GM19023 (cell line): ENCODE measurements at regions not wholly inside any gene's neighbourhood (a gene's known extent, or its start where the extent isn't known, plus 50 kb on each side); places are given as distances from the start of the nearest gene placed in this dataset.
A peak's percentile ranks its signal among the peaks of the same experiment; 100 is the strongest.
"Not testable (repeated sequence)": the region's sequence is repeated elsewhere in the genome, so short reads cannot be mapped to it uniquely, and the experiment has no call there.

ENCODE experiments used
- ATAC-seq: cut with Tn5 transposase; IDR thresholded peaks from one replicate; pipeline ENCODE4 v1.9.1; 2021; ENCODE audit warnings: mild to moderate bottlenecking, moderate library complexity; ENCODE audit not compliant: unreplicated experiment

DNA sequence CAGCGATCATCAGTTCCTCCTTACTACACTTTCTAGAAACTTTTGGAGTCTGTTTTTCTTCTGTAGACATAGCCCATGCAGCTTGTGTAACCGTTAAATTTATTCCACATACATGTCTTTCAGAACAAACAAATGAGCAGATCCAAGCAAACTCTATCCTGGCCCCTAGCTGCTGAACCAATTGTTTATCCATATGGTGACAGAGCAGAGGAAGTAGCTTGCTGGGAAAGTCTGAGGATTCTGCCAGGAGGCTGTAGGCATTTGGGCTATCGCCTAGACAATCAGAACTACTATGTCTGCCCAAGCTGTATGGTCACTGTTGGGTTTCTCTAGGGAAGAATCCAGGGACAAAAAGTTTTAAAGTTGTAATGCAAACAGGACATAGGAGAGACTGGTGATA is 343.7 kb downstream of the SPRY2 start:
- ATAC-seq, result no peak

DNA sequence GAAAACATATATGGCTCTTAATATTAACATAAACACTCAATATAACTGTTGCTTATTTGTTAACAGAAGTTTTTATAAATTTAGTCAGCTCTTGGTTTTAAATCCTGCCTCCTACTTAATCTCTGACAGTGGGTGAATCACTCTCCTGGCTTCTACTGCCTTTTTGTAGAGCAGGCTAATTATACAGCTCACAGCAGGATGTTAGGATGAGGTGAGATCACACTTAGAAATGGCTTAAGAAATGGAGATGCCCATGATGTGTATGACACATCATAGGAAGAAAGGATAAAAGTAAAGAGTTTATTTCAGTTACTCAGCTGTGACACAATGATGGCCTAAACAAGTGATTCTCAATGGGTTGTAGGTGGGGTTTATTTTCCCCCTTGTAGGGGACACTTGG is 345.6 kb downstream of the SPRY2 start:
- no peak for ATAC-seq

DNA sequence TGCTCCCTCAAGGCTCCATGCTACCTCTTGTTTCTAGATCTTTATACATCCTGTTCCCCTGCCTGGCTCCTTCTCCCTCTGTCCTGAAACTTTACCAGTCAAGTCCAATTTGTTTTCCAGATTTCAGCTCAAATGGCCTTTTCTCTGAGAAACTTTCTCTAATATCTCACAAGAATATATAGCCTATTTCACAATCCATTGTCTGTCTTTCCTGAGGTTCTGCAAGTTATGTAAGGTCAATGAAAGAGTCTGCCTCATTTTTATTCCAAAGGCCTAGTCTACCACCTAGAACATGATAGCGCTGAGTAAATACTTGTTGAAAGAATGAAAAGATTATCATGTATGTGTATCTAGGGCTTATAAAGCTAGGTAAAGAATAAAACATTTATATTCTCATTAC is 348.8 kb downstream of the SPRY2 start:
- ATAC-seq, result no peak

DNA sequence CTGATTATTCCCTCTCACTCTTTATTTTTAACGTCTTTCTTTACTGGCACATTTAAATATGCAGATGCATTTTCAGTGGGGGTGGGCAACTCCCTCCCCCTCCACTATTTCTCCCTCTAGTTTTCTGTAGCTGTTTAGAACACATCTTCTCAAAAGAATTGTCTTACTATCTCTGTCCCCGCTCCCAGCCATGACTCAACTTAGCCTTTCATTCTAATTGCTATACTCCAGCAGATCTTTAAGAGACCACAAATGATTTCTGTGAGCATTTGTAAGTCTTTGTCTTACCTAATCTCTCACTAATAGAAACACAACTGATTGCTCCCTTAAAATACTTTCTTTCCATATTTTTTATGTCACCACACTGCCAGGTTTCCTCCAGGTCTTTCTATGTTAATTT is 350.9 kb downstream of the SPRY2 start:
- ATAC-seq, result no peak

DNA sequence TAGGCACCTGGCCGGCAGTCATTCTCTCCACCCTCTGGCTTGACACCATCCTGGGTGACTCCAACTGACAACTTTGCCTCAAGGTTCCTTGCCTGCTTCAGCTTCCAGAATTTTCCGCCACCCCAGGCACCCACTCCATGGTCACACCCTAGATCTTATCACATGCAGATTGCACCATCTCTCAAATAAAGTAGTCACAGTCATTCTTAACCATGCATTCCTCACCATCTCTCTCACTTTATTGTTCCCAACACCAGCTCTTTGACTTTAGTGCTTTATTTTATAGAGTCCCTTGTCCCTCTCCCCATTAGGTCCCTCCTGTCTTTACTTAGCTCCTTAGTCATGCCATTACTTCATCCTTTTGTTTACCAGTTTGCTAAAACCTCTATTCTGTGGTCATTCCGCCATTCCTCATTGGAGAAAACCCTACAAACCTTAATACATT is 351.7 kb downstream of the SPRY2 start:
- no peak for ATAC-seq

DNA sequence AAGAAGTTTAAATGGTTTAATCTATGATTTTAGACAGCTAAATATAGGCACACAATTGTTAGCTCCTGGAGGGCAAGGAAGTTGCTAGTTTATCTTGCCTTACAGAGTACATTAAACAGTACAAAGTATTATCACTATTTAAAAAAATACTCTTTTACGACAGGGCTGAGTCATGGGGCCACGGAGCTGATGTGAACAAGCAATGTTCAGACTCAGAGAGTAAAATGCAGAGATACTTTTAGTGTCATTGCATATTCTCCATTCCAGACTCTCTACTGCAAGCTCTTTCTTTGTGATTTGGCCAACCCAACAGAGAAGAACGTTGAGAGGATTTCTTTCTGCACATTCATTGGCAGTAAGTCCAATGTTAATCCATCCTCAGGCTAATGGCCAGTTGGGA is 352.4 kb downstream of the SPRY2 start:
- ATAC-seq, result no peak

DNA sequence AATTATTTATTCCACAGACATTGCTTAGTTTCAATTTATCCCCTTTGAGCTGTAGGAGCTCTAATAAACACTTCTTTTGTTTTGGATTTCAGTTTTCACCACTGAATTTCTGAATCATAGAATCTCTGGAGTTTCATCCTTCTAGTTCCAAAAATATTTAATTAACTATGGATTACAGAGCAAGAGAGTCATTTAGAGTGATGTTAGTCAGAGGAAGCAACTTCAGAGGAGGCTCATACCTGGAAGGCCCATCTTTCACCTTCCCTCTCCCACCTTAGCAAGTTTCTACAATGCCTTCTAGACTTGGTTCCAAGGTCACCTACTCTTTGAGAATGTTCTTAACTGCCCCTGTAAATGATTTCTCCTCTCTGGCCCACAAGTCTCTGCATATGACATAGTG is 353.2 kb downstream of the SPRY2 start:
- no peak for ATAC-seq

DNA sequence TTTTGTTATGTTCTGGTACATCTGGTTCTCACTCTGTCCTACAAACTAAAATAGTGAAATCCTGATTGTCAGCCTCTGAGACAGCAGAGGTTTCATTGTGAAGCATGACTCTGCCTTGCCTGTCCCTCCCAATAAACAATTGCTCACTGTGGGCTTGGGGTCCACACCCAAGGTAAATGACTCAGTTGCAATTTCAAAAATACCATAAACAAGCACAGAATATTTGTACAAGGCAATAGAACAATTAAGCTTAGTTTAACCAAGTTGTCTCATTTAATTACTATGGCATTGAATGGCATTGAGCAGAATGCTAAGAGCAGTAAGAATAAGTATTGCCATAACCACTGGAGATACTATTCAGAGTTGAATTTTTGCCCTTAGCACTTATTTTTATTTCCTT is 353.6 kb downstream of the SPRY2 start:
- ATAC-seq, result no peak

DNA sequence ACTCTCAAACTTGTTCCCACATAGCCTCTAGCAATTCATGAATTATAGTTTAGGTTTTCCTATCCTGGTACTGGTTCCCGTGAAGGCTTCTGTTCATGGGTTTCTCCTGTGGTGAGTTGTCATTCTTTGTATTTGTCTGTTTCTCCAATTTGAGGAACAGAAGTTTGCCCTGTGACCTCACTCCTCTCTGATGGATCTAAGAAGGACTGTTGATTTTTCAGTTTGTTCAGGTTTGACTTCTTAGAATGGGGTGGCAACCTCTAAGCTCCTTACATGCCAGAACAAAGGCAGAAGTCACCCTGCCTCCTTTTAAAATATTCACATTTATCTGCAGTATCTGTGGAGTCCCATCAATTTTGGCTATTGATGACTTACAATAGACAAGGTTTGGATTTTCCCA is 354.0 kb downstream of the SPRY2 start:
- no peak for ATAC-seq

DNA sequence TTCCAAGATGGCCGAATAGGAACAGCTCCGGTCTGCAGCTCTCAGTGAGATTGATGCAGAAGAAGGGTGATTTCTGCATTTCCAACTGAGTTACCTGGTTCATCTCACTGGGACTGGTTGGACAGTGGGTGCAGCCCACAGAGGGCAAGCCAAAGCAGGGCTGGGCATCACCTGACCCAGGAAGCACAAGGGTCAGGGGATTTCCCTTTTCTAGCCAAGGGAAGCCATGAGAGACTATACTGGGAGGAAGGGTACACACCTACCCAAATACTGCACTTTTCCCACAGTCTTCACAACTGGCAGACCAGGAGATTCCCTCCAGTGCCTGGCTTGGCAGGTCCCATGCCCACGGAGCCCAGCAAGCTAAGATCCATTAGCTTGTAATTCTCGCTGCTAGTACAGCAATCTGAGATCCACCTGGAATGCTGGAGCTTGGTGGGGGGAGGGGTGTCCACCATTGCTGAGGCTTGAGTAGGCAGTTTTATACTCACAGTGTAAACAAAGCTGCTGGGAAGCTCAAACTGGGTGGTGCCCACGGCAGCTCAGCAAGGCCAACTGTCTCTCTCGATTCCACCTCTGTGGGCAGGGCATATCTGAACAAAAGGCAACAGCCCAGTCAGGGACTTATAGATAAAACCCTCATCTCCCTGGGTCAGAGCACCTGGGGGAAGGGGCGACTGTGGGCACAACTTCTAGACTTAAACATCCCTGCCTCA is 365.8 kb downstream of the SPRY2 start:
- not testable (repeated sequence) for ATAC-seq

DNA sequence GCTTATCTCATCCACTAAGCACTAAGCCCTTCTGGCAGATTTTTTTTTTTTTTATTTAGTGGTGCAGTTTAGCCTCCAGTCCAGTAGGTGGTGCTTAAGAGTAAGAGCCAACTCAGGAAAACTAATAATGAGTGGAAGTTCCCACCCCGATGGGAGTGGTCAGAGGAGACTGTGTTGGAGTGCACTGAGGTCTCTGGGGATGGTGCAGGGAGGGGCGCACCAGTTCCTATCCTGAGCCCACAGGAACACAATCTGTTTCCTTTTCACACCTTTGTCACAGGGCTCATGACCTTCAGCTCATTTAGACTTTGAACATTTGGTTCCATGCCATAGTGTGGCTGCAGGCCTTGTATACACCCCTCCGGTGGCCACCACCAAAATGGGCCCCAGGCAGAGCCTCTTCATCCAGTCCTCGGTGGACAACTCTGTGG is 367.4 kb downstream of the SPRY2 start:
- peak; percentile 85 for ATAC-seq

DNA sequence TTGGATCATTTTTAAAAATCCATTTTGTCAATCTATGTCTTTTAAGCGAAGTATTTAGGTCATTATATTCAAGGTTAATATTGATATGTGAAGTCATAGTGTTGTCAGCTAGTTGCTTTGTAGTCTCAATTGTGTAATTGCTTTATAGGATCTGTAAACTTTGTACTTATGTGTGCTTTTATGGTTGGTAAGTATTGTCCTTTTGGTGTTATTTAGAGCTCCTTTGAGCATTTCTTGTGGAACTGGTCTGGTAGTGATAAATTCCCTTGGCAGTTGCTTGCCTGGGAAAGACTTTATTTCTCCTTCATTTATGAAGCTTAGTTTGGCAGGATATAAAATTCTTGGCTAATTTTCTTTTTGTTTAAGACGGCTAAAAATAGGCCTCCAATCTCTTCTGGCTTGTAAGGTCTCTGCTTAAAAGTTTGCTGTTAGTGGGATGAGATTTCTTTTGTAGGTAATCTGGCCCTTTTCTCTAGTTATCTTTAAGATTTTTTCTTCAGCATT is 368.8 kb downstream of the SPRY2 start:
- no peak for ATAC-seq

DNA sequence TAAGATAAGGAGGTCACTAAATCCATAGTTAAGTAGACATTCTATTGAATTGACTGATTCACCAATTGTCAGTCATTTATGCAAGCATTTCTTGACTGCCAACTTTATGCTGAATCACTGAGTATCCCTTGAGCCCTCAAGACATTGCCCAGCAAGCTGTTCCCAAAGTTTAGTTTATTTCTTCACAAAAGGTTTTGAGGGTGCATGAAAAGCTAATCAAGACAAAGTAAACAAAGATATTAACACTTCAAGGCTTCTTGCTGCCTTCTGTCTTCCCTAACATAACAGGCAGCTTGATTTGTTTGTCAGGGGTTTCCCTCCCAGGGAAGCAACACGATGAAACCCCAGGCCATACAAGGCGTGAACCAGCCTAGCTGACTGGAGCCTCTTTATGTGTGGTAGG is 374.4 kb downstream of the SPRY2 start:
- ATAC-seq, result no peak

DNA sequence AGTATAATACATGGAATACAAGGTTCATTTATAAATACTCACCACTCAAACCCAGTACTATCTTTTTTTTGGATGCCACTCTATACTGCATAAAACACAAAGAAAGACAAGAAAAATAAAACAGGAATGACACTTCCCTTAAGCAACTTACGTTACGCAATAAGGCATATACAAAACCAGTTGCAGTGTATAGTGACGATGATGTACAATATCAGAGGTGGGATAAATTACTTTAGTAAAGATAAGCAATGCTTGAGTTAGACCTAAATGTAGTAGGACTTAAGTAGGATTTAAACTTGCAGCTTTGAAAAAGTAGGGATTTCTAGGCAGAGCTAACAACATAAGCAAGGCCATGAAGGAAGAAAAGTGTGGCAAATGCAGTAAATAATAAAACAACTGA is 374.9 kb downstream of the SPRY2 start:
- no peak for ATAC-seq

DNA sequence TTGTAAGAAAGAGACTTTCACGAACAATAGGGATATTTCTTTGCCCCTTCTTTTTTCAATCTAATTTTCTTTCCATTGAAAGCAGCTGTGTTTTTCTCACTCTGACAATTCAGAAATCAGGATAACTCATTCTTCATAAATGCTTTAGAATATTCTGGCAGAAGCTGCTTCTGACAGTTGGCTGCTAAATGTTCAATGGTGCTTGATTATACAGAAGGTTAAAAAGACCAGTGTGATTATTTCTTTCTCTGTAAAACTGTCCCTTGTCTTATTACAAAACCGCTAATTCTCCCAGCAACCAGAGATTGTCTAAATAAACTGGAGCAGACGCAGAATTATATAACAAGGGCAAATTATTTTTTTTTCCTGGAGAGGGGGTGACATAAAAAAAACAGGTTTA is 394.4 kb downstream of the SPRY2 start:
- no peak for ATAC-seq

DNA sequence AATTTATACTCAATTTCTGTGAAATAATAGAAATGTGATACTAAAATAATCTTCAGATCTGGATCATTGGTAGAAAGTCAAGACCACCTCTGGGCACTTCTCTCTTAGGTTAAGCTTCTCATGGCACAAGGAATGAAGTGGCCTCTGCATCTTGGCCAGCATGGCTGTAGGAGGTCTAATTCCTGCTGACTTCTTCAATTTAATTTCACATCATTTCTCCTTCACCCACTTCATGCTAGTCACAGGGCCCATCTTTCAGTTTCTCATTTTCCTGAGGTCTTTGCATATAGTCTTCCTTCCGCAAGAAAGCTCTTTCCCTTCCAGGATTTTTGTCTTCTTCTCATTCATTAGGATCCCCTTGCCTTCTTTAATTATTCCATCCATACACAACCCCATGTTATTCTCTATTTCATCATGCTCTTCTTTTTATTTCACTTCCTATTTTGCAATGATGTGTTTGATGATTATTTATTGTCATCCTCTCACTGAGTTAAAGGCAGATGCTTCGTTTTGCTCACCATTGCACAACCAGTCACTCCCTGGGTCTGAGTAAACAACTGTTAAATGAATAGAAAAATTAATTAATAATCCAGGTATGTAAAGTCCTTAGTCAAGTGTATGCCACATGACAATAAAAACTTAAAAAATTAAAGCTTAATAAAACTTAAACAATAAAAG is 397.4 kb downstream of the SPRY2 start:
- ATAC-seq, result no peak

DNA sequence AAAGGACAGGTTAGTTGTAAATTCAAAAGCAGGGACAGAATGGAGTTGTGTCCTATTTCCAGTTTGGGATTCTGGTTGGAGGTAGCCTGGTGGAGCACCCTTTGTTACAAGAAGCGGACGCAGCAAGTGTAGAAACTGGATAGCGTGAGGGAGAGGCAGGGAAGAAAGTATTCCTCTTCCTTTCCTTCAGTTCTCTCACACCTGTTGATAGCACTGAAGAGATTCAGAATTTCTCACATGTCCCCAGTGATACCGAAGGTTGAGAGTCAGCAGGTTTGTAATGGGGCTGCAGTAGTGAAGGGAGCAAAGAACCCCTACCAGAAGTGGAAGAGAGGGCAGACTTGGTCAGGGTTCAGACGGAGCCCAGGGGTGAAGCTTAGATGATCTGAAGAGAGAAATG is 399.2 kb downstream of the SPRY2 start:
- no peak for ATAC-seq

DNA sequence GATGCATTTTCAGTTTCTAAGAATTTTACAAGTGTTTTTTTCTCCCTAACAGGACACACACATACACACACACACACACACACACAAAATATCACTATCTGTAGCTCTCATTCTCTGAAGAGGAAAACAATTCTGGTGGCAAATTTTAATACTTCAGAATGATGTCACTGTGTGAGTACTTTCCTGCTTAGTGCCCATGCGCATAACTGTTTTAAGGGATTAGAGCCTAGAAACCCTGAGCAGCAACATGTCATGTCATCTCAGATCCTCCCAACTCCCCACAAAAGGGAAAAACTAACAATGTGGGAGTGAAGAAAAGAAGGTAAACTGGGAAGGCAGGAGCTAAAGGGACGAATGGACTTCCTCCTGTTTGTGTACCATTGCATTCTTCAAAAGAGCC is 401.2 kb downstream of the SPRY2 start:
- ATAC-seq, result no peak

DNA sequence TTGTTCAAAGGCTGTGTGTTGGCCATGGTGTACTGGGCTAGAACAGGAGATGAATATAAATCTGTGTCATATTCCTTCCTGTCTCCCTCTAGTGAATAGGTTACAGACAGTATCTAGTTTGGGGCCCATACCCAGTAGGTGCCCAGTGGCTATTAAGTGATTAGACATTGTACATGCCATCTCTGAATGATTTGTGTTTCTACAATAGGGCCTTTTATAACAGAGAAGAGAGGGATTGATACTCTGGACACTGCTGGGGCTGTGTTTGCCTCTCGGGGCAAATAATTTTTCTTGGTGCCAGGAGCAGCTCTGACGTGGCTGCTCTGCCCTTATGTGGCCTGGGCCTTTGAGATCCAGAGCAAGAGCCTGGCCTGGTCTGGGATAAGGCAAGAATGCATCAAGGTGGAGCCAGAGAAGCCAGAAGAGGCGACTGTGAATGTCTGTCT is 403.1 kb downstream of the SPRY2 start:
- ATAC-seq, result no peak

DNA sequence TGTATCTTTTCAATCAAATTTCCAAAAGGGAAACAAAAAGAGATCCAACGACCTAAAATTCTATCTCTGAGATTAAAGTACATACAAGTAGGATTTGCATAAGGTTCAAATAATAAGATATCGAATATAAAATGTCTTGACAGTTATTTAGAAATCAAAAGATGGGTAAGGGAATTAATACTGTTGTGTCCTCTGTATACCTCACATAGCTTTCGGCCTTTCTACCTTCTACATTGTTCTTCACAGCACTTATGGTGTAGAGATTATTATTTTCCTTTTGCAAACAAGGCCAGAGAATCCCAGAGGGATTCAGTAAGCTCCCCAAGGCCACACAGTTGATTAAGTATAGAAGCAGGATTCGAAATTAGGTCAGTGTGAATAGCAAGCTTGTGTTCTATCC is 403.6 kb downstream of the SPRY2 start:
- no peak for ATAC-seq

DNA sequence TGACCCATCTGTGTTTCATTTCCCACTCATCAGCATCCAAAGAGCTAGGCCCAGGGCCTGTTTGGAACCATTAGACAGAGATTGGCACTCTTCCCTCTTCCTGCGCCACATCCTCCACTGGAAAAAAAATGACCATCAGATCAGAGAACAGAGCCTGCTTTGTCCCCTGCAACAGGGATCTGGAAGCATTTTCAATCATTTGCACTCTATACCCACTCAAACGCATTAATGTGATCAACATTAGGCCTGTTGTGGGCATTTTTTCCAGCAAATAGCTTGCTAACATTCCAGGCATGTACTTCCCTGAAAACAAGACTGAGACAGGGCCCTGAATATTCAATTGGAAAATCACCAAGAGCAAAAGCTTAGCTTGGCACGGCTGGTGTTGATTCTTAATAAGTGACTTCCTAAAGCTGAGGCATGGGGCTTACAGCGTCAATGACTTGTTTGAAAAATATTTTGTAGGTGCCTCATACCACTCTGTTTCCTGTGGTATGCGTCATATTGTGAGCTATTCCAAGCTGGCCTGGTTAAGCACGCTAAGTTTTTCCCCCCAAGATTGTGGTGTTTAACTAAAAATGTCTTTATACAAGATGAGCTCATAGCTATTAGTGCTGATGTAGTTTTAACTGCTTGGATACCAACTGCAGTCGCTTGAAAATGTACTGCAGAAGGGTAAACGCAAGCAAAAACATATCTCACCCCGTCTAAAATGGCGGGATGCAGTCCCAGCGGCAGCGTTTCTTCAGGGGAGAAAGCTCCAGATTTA is 404.4 kb downstream of the SPRY2 start:
- no peak for ATAC-seq

DNA sequence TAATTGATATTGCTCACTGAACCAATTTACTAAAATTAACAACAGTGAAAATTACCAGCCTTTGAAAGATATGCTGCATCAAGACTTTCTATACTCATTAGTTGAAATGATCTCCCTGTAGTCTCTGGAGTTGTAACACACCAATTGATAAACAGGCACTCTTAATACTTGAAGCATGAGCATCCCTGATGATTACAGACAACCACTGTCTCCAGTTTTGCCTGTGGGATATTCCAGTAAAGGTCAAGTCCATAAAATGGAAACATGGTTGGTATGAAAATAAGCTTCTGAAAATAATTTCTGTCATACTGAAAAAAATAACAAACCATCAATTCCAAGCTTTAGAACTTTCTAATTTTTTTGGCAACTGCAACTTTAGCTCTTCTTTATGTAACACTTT is 405.8 kb downstream of the SPRY2 start:
- ATAC-seq, result no peak
